ENCODE measurements at regions not wholly inside any gene's neighbourhood (a gene's known extent, or its start where the extent isn't known, plus 50 kb on each side); places are given as distances from the start of the nearest gene placed in this dataset.

DNA sequence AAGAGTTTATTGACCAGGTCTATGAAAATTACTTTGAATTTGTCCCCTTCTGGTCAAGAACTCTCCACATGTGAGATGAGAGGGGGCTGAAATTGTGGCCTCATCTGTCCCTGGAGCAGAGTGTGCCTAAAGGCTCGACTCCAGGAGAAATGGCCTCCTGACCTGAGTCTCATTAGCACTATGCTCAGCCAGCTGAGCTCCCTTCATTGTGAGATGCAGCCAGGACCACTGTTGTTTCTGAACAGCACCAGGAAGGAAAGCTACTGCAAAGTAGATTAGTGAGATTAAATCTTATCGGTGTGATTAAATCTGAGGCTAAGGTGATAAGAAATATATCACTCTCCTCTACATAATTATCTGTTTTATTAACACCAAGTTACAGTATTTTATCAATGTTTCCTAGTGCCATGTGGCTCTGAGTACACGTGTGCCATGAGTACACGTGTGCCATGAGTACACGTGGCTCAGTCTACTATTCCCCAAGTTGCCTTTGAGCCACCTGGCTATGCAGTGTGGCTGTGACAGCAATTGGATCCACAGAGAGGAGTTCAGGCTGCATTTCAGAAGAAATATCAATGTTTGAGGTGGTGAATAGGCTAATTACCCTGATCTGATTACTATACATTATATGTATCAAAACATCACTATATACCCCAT is 126.9 kb downstream of the IPMK start:
- Mint-ChIP-seq H3K9me3 (peaks cover 24% of the 10 kb centered on the region), H3K27me3 (ENCODE audit: low read depth) (peaks cover 6% of the 10 kb centered on the region), H3K4me1 (ENCODE audit: low read depth) (peaks cover 10% of the 10 kb centered on the region), H3K27ac (no peak overlapping the region), H3K36me3 (ENCODE audit: low read depth) (peaks cover 3% of the 10 kb centered on the region), H3K4me3 (no peak overlapping the region)

DNA sequence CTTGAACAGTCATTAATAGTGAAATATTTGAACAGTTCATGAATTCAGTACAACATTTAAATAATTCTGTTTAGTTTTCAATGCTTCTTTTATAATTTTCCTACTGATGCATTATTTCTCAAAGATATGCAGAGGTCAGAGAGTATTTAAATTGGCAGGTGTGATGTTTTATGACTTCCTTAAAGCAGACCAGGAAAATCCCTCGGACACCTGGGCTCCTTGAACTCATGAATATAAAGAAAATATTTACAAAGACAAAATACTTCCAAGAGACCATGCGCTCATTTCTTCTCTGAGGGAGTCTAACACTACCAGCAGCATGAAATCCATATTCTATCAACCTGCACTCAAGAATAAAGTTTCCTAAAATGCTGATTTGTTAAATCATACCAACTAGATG is 127.6 kb downstream of the IPMK start:
- H3K27ac Mint-ChIP-seq = no peak overlapping the region
- H3K9me3 Mint-ChIP-seq = peaks cover 19% of the 10 kb centered on the region
- H3K4me1 Mint-ChIP-seq (ENCODE audit: low read depth) = peaks cover 10% of the 10 kb centered on the region
- no peak overlapping the region for H3K4me3 Mint-ChIP-seq
- H3K36me3 Mint-ChIP-seq (ENCODE audit: low read depth) = peaks cover 3% of the 10 kb centered on the region
- peaks cover 6% of the 10 kb centered on the region for H3K27me3 Mint-ChIP-seq (ENCODE audit: low read depth)

DNA sequence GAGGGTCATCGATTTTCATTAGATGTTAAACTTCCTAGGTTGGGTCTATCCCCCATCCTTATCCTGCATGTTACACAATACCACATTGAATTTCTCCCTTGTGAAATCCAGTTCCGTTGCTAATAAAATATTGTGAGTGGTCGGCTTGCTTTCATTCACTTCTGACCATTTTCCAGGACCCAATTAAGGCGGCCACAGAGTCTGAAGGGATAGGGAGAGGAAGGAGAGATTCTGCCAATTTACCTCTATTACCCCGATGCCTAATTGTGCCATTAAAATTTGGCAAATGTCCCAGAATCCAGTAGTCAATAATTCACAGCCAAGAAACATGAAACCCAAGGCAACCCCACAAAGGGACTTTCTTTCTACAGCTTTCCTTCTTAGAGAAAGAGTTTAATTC is 129.9 kb downstream of the IPMK start:
- H3K36me3 Mint-ChIP-seq (ENCODE audit: low read depth) = no peaks in the 10 kb centered on the region
- peaks cover 3% of the 10 kb centered on the region for H3K9me3 Mint-ChIP-seq
- no peak overlapping the region for H3K27ac Mint-ChIP-seq
- H3K27me3 Mint-ChIP-seq (ENCODE audit: low read depth) = peaks cover 3% of the 10 kb centered on the region
- H3K4me1 Mint-ChIP-seq (ENCODE audit: low read depth) = no peaks in the 10 kb centered on the region
- H3K4me3 Mint-ChIP-seq = no peak overlapping the region

DNA sequence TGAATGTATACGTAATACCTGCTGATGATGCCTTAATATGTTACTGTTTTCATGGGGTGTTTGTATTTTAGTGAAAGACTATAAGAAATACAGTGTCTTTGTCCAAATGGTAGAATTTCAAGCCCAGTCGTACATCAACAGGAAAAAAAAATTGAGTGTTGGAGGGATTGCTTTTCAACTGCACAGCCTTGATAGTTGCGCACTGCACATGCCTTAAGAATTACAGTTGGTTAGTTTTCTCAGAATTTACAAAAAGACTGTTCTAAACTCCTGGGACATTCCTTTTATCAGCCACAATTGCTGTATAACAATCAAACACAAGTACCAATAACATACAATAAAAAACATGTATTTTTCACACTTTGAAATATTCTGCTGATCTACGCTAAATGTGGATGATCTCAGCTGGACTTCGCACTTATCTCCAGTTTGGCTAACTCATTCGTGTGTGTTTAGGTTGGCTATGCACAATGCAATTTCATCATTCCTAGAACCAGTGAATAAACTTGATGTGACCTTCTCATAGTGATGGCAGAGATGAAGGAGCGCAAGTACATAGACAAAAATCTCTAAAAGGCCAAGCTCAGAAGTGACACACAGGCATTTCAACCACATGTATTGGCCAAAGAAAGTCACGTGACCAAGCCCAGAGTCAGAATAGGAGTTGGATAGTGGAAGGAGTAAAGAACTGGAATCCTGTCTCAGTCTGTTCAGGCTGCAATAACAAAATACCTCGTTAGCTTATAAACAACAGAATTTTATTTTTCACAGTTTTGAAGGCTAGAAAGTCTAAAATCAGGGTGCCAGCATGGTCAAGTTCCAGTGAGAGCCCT is 152.3 kb downstream of the IPMK start:
- Mint-ChIP-seq H3K4me3 (no peak overlapping the region), H3K27ac (no peak overlapping the region), H3K27me3 (ENCODE audit: low read depth) (no peaks in the 10 kb centered on the region), H3K36me3 (ENCODE audit: low read depth) (no peaks in the 10 kb centered on the region), H3K9me3 (no peaks in the 10 kb centered on the region), H3K4me1 (ENCODE audit: low read depth) (no peaks in the 10 kb centered on the region)

DNA sequence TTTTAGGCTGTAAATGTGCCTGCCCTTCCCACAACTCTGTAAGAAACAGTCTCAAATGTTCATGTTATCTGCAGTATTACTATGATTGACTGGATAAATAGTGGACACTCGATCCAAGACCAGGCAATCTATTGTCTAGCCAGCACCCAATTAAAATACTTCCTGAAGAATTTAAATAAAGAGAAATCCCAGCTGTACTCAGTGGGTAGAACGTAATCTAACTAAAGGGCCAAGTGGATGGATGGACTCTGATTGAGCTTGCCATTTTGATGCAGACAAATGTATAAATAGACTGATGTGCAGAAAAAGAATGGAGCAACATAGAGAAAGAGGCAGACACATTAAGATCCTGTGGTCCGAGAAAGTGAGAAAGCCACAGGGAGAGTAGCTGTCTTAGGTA is 158.0 kb downstream of the IPMK start:
- no peak overlapping the region for H3K4me3 Mint-ChIP-seq
- no peaks in the 10 kb centered on the region for H3K4me1 Mint-ChIP-seq (ENCODE audit: low read depth)
- no peaks in the 10 kb centered on the region for H3K27me3 Mint-ChIP-seq (ENCODE audit: low read depth)
- H3K9me3 Mint-ChIP-seq = no peaks in the 10 kb centered on the region
- no peak overlapping the region for H3K27ac Mint-ChIP-seq
- no peaks in the 10 kb centered on the region for H3K36me3 Mint-ChIP-seq (ENCODE audit: low read depth)

DNA sequence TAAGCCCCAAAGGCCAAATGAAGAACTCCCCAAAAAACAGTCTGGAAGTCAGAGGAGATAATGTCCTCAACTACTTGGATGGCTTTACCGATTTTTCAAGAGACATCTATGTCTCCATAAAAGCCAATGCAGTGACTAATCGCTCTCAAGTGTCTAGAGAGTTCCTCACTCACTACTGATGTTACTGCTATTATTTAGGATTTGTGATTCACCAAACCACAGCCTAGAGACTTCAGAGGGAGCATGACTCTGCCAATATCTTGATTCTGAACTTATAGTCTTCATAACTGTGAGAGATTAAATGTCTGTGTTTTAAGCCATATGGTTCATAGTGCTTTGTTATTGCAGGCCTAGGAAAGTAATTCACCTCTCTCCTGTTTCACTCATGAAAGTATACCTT is 160.2 kb downstream of the IPMK start:
- H3K4me1 Mint-ChIP-seq (ENCODE audit: low read depth) = no peaks in the 10 kb centered on the region
- H3K27me3 Mint-ChIP-seq (ENCODE audit: low read depth) = no peaks in the 10 kb centered on the region
- H3K36me3 Mint-ChIP-seq (ENCODE audit: low read depth) = no peaks in the 10 kb centered on the region
- H3K4me3 Mint-ChIP-seq = no peak overlapping the region
- no peaks in the 10 kb centered on the region for H3K9me3 Mint-ChIP-seq
- no peak overlapping the region for H3K27ac Mint-ChIP-seq

DNA sequence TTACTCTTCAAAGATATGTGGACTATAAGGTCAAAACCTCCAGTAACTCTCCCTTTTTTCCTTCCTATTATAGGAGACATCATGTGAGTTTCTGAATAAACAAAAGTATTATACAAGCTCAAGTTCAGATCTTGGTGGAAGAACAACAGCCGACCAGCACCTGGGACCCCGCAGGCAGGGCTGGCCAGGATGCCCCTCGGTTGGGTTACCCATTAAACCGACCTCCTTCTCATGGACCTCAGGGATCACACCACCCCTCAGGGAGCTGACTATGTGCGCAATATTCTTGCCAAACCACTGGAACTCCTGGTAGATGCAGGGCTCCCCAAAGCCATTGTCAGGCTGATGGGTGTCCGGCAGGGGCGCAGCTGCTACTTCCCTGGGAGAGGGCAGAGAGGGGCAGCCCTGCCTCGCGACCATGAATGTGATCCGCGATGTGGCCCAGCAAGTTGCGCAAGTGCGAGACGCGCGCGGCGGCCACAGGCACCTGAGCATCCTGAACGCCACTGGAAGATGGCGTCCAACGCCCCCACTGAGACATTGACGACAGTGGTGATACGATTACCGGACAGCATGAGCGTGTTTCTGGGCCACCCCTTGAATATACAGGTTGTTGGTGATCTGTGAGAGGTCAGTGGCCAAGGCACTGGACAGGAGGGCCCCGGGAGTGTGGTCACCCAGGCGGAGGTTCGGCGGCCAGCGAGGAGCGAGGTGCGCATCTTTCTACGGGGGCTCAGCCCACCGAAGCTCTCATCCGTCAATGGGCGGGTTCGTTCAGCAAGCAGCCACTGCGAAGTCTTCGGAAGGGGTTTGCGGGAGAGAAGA is 161.3 kb downstream of the IPMK start:
- no peak overlapping the region for H3K4me3 Mint-ChIP-seq
- no peaks in the 10 kb centered on the region for H3K9me3 Mint-ChIP-seq
- no peak overlapping the region for H3K27ac Mint-ChIP-seq
- no peaks in the 10 kb centered on the region for H3K36me3 Mint-ChIP-seq (ENCODE audit: low read depth)
- no peaks in the 10 kb centered on the region for H3K4me1 Mint-ChIP-seq (ENCODE audit: low read depth)
- no peaks in the 10 kb centered on the region for H3K27me3 Mint-ChIP-seq (ENCODE audit: low read depth)

DNA sequence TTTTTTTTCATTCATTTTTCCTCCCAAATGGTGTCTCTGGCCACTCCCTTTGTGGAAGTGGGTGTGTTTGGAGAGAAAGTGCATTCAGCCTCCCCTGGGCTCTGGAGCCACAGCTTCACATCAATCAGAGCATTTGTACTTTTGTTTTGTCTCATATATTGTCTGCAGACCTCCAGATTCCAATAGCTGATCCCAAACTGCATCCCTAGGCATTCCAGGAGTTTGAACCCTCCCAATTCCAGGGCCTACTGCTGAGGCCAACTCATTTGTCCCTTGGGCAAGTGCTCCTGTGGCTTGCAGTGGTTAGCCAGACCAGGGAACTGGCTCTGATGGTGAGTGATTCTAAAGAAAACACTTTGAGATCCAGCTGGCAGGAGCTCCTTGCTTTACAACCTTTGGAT is 163.3 kb downstream of the IPMK start:
- no peaks in the 10 kb centered on the region for H3K4me1 Mint-ChIP-seq (ENCODE audit: low read depth)
- no peaks in the 10 kb centered on the region for H3K27me3 Mint-ChIP-seq (ENCODE audit: low read depth)

DNA sequence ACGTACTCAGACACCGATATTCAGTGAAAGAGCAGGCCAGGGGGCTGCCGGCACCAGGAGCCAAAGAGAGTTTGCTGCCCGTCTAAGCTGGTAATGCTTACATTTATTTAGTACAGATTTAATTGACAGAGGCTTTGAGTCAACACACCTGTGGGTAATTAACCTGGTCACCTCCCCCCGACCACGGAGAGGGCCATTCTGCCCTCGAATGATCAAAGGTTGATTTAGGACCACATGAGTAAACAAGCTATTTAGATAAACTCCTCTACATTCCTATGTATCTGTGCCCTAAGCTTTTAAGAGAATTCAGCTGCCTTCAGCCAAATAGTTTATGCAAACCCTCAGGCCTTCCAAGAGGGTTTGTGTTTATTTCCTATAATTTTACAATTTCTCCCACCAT is 164.8 kb downstream of the IPMK start:
- Mint-ChIP-seq H3K9me3 (no peaks in the 10 kb centered on the region), H3K36me3 (ENCODE audit: low read depth) (no peaks in the 10 kb centered on the region), H3K27me3 (ENCODE audit: low read depth) (no peaks in the 10 kb centered on the region), H3K4me3 (no peak overlapping the region), H3K27ac (no peak overlapping the region), H3K4me1 (ENCODE audit: low read depth) (no peaks in the 10 kb centered on the region)

More for the DNA sequence above, 163.3 kb downstream of the IPMK start:
- H3K4me3 Mint-ChIP-seq = no peak overlapping the region
- no peaks in the 10 kb centered on the region for H3K36me3 Mint-ChIP-seq (ENCODE audit: low read depth)
- H3K27ac Mint-ChIP-seq = no peak overlapping the region
- no peaks in the 10 kb centered on the region for H3K9me3 Mint-ChIP-seq

DNA sequence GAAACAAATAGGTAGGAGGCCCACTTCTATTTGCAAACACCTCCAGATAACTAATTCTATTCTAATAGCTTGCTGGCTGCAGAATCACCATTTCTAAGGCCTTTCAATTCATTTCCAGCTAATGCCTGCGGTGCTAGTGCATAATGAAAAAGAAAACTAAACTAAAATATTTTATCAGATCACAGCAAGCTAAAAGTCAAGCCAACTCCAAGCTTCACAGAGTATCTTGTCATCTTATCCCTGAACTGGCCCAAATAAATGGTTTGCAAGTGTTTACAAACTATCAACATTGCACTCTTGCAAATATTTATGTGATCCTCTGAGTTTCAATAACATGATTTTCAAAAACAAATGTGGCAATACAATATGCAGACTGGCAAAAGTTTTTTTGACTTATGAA is 166.0 kb downstream of the IPMK start:
- H3K27me3 Mint-ChIP-seq (ENCODE audit: low read depth) = no peaks in the 10 kb centered on the region
- no peaks in the 10 kb centered on the region for H3K9me3 Mint-ChIP-seq
- H3K4me1 Mint-ChIP-seq (ENCODE audit: low read depth) = no peaks in the 10 kb centered on the region
- no peak overlapping the region for H3K27ac Mint-ChIP-seq
- H3K4me3 Mint-ChIP-seq = no peak overlapping the region
- H3K36me3 Mint-ChIP-seq (ENCODE audit: low read depth) = no peaks in the 10 kb centered on the region

DNA sequence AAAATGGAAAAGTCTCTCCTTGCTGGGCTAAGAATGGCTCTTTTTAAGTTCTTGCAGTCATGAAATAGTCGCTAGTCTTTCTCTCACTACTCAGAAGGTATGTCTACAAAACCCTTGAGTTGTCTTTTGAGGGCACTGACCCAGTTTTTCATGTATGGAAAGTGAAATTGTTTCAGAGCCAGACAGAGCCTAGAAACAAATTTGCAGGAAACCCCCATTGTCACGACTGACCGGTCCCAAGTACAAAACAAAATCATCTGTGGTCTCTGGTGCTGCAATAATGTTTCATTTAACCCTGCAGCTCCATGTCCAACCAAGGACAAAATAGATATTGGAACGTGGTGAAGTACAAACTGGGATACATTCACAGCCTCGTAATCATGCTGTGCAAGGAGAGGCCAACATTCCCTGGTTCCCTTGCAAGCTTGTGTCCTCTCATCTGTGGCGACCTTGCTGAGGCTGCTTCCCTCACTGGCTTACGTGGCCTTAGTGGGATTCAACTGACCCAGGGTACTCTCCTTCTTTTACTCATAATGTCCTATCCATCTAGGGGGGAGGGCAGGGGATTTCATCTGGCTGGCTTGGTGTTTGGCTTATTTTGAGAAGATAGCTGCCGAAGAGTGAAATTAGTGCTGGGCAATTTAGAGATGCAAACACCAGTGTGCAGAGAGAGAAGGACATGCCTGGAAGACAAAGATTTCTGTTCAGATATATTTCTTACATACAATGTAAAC is 172.5 kb downstream of the IPMK start:
- Mint-ChIP-seq H3K9me3 (no peaks in the 10 kb centered on the region), H3K27me3 (ENCODE audit: low read depth) (no peaks in the 10 kb centered on the region)

DNA sequence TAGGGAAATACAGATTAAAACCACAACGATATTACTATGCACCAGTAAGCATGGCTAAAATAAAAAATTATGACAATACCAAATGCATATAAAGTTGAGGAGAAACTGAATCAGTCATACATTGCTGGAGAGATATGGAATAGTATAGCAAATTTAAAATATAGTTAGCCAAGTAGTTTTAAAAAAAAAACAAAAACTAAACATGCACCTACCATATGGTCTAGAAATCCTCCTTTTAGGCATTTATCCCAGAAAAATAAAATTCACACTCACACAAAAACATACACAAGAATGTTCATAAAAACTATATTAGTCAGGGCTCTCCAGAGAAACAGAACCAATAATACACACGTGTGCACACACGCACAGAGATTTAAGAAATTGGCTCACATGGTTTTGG is 175.8 kb downstream of the IPMK start:
- Mint-ChIP-seq H3K4me1 (ENCODE audit: low read depth) (no peaks in the 10 kb centered on the region), H3K27ac (no peak overlapping the region), H3K27me3 (ENCODE audit: low read depth) (peaks cover 4% of the 10 kb centered on the region), H3K9me3 (no peaks in the 10 kb centered on the region), H3K4me3 (no peak overlapping the region), H3K36me3 (ENCODE audit: low read depth) (no peaks in the 10 kb centered on the region)

More for the DNA sequence above, 172.5 kb downstream of the IPMK start:
- no peaks in the 10 kb centered on the region for H3K4me1 Mint-ChIP-seq (ENCODE audit: low read depth)
- H3K36me3 Mint-ChIP-seq (ENCODE audit: low read depth) = no peaks in the 10 kb centered on the region
- no peak overlapping the region for H3K4me3 Mint-ChIP-seq
- no peak overlapping the region for H3K27ac Mint-ChIP-seq

DNA sequence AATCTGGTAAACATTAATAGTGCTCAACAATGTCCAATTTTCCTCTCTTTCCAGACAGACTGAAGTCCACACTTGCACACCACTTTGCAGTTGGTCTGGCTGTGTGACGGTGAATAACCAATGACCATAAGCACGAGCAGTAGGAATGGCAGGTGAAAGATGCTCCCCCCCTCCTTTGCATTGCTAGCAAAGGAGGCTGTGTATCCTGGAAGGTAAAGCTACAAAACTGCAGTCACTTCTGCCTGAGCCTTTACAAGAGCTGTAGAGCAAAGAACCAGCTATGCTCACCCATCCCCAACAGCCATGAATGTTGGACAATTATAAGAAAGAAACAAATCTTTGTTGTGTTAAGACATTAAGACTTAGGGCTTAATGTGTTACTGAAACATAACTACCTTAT is 178.0 kb downstream of the IPMK start:
- no peaks in the 10 kb centered on the region for H3K9me3 Mint-ChIP-seq
- no peak overlapping the region for H3K27ac Mint-ChIP-seq
- H3K4me3 Mint-ChIP-seq = no peak overlapping the region
- H3K27me3 Mint-ChIP-seq (ENCODE audit: low read depth) = peaks cover 4% of the 10 kb centered on the region
- H3K36me3 Mint-ChIP-seq (ENCODE audit: low read depth) = no peaks in the 10 kb centered on the region
- no peaks in the 10 kb centered on the region for H3K4me1 Mint-ChIP-seq (ENCODE audit: low read depth)

DNA sequence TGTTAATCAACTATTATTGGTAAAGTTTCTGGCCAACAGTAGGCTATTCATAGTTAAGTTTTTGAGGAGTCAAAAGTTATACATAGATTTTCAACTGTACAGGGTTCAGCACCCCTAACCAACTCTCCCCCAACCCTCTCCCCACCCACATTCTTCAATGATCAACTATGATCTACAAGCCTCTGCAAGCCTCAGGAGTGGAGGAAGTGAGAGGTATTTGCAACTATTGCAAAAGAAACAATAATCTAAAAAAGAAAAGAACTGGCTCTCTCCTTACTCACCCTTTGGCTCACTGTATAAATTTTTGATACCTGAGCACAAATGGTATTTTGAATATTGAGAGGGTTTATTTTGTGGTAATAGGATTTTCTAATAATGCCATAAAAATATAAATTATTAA is 179.8 kb downstream of the IPMK start:
- Mint-ChIP-seq H3K4me3 (no peak overlapping the region), H3K4me1 (ENCODE audit: low read depth) (no peaks in the 10 kb centered on the region), H3K27ac (no peak overlapping the region), H3K9me3 (no peaks in the 10 kb centered on the region), H3K36me3 (ENCODE audit: low read depth) (no peaks in the 10 kb centered on the region), H3K27me3 (ENCODE audit: low read depth) (peaks cover 4% of the 10 kb centered on the region)

Data from T-helper 1 cell treated with Interleukin-12 subunit alpha and Interleukin-12 subunit beta and Interleukin-4 antibody, amounts not matched to agents 30 μg/mL and 1 μg/mL, for 36 hours (primary cell).